SKM-1 treated with dmso at 0.1 percent for 144 hours (cell line): ENCODE measurements at regions not wholly inside any gene's neighbourhood (a gene's known extent, or its start where the extent isn't known, plus 50 kb on each side); places are given as distances from the start of the nearest gene placed in this dataset.

Experiments
- DNase-seq: peaks from one replicate; lab custom pipeline; 2025; ENCODE audit not compliant: unreplicated experiment; lab: John Stamatoyannopoulos, UW

- no peak for DNase-seq
Observed at GRCh38 chr3:188088948-188089685, 64.8 kb upstream of the LPP start.

- no peak for DNase-seq
Observed at GRCh38 chr3:188090620-188091309, 63.2 kb upstream of the LPP start.

- no peak for DNase-seq
Observed at GRCh38 chr3:188091746-188092145, 62.2 kb upstream of the LPP start.

GRCh38 chr3:188092648-188093047, 61.3 kb upstream of the LPP start:
- DNase-seq, result no peak

GRCh38 chr3:188095431-188095830, 58.5 kb upstream of the LPP start:
- no peak for DNase-seq

- peak; percentile 62 for DNase-seq
Observed at GRCh38 chr3:188097791-188098190, 56.2 kb upstream of the LPP start.

GRCh38 chr3:188099907-188100306, 54.0 kb upstream of the LPP start:
- DNase-seq, result no peak

- DNase-seq, result no peak
Observed at GRCh38 chr3:188102861-188103547, 51.0 kb upstream of the LPP start.

- DNase-seq, result no peak
Observed at GRCh38 chr3:188104050-188104449, 49.9 kb upstream of the LPP start.
